ENCODE measurements at regions not wholly inside any gene's neighbourhood (a gene's known extent, or its start where the extent isn't known, plus 50 kb on each side); places are given as distances from the start of the nearest gene placed in this dataset.

- FAIRE-seq, result no peak
Observed at GRCh38 chr20:40589581-40589980, 99.5 kb downstream of the MAFB start.

- FAIRE-seq, result no peak
Observed at GRCh38 chr20:40588891-40589290, 100.1 kb downstream of the MAFB start.

- no peak for FAIRE-seq
Observed at GRCh38 chr20:40587038-40587437, 102.0 kb downstream of the MAFB start.

DNA sequence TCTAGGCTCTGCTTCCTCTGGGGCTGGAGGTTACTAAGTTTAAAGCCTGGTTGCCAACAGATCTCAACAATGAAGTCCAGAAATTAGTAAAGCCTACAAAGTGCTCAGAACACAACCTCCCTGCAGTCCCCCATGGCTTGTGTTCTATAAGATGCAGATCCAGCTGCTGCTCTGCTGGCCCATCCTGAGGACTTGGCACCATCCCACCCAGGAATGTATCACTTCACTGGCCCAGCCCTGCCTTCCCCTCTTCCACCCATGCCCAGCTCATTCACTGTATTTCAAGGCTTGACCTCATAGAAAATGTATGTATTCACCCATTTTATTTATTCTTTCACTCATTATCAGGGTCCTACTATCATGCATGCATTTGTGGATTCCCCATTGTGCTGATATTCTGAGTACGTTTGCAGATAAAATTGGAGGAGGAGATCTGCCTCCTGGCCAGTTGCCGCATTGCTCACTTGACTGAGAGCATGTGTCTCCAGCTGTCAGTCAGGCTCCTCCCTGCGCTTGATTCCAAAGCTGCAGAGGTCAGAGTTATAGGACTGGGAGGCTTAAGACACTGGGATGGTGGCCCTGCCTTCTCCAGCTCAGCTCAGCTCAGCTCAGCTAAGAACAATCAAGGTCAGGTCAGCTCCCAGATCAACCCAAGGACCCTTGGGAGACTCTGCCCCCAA, 104.8 kb downstream of the MAFB start:
- FAIRE-seq, result no peak

GRCh38 chr20:40583636-40584035, 105.4 kb downstream of the MAFB start:
- FAIRE-seq, result no peak

GRCh38 chr20:40583205-40583604, 105.8 kb downstream of the MAFB start:
- FAIRE-seq, result no peak

DNA sequence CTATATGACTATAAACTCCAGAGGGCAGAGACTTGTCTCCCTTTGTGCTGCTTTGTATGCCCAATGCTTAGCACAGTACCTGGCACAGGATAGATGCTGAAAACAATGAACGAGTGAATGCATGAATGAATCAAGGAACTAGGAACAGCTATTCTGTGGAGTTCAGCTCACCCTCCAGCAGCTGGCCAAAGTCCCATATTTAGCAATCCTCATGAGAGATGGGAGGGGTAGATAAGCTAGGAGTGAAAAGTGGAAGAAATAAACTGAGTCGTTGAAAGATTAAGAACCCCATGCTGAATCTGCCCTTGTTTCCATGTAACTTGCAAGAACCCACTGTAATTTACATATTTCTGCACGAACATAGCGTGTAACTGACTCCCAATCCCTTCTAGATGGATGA, 106.5 kb downstream of the MAFB start:
- FAIRE-seq, result no peak

DNA sequence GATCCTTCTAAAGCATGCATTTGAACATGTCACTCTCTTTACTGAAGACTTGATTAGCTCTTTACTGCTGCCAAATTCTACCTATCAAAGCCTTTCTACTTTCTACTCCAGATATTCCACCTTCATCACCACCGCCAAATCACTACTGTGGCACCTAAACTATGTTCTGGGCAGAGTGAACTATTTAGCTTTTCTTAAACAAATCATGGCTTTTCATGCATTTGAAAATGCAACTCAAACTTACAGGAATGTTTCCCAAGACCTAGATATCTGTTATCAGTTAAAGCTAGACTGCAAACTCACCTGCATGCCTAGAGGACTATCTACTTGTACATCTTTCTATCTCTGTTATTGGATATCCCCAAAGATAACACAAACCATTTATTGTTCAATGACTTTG, 109.3 kb downstream of the MAFB start:
- FAIRE-seq, result no peak

DNA sequence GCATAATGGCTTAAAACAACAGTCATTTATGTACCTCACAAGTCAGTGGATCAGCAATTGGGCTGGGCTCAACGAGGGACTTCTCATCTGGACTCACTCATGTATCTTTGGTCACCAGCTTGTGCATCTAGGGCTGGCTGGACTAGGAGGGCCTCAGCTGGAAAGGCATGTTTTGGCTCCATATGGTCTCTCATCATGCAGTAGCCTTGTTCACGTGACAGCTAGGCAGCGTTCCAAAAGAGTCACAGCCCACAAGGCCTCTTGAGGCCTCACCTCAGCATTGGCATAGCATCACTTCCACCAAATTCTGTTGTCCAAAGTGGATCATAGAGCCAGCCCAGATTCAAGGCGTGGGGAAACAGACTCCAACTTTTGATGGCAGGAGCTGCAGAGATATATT, 110.1 kb downstream of the MAFB start:
- no peak for FAIRE-seq

- FAIRE-seq, result no peak
Observed at GRCh38 chr20:40575851-40576250, 113.2 kb downstream of the MAFB start.

GRCh38 chr20:40572251-40572650, 116.8 kb downstream of the MAFB start:
- no peak for FAIRE-seq

GRCh38 chr20:40571639-40572038, 117.4 kb downstream of the MAFB start:
- FAIRE-seq, result no peak

DNA sequence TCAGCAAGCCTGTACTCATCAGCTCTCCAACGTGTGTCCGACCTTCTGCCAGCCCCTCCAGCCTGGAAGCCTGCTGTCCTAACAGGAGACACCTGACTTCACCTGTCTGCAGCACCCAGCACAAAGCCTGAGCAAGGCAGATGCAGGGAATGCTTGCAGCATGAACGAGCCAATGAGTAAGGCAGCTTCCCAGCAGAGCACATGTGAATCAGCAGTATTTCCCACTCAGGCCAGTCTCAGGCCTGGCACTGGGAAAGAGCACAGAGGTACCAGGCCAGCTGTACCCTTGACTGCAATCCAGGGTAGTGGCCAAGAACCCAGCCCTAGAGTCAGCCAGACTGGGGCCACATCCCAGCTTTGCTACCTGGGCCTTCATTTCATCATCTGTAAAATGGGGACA, 120.8 kb downstream of the MAFB start:
- no peak for FAIRE-seq

- FAIRE-seq, result no peak
Observed at GRCh38 chr20:40565682-40566040, 123.4 kb downstream of the MAFB start.

DNA sequence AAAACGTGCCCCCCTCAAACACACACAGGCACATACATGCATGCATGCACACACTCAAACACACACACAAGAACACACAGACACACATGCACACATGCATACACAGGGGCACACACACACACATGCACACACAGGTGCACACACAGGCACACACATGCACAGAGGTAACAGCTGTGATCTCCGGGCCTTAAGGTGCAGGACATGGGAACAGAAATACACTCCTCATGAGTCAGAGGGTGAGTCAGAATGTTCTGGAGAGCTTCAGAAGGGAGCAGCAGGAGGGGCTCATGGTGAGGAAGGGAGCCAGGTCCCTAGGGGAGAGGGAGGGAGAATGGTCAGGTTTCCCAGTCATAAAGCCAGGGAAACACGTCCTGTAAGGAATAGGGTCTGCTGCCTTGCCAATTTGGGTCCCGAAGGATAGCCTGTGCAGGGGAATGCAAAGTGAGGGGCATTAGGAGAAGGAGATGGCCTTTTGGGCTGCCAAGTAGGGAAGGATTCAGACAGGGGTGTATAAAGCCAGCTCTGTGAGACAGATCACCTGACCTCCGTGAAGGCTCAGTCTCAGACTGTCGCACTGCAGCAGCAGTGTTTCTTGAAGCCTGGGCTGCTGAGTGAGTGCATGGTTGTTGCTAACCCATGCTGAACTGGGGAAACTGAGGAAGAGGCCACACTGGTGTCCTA, 123.9 kb downstream of the MAFB start:
- FAIRE-seq, result no peak

GRCh38 chr20:40563296-40563950, 125.6 kb downstream of the MAFB start:
- FAIRE-seq, result no peak

- no peak for FAIRE-seq
Observed at GRCh38 chr20:40562031-40562430, 127.0 kb downstream of the MAFB start.

DNA sequence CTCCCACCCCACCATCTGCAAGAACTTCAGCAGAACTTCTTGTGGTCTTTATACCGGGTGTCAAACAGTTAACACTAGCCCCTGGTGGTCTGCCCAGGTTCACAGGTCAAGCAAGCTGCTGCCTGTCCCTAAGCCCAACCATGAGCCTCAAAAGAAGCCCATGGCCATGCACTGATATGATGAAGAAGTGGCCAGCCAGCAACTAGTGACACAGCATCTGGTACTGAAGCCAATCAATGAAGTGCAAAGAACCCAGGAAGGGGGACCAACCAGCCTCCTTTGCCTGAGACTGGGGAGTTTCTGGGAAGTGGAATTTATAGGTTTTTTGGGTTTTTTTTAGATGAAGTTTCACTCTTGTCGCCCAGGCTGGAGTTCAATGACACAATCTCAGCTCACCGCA, 127.8 kb downstream of the MAFB start:
- FAIRE-seq, result no peak

- no peak for FAIRE-seq
Observed at GRCh38 chr20:40558212-40558611, 130.8 kb downstream of the MAFB start.

DNA sequence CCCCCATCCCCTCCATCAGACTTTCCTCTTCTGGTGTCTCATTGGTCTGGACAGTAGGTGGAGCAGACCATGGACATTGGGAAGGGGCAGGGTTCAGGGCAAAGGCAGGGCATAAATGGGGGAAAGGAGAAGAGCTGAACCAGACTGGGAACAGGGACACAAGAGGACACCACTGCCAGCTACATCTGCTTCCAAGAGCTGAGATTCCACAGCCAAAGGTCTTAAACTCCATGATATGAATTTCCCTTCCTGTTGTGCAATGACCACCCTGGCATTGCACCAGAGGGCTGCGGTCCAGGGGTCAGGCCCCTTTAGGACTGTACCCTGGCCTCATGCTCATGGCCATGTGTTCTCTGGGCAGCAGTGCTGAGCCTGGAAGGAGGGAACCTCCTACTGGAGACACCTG, 137.9 kb downstream of the MAFB start:
- FAIRE-seq, result no peak

DNA sequence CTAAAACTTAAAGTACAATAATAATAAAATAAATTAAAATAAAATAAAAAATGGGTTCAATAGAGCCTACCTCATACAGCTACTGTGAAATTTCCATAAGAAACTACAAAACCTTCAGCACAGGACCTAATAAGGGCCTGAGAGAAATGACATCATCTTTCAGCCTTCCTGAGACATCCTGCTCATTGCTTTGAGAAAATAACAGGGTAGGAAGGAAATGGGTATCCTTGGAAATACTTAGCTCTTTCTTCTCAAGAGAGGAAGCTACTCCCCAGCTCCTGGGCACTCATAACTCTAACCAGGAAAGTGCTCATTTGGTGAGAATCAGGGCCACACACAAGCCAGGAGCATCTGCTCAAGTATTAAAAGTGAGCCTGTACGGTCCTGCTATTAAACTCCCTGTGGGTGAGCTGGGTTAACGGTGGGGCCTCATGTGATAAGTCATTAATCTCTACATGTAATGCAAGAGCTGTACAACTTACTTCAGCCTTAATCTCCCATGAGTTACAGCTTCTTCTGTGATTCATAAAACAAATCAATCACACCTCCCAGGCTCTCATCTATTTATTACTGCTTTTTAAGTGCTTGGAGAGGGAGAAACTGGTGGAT, 141.4 kb downstream of the MAFB start:
- no peak for FAIRE-seq

- FAIRE-seq, result no peak
Observed at GRCh38 chr20:40545478-40545877, 143.6 kb downstream of the MAFB start.

DNA sequence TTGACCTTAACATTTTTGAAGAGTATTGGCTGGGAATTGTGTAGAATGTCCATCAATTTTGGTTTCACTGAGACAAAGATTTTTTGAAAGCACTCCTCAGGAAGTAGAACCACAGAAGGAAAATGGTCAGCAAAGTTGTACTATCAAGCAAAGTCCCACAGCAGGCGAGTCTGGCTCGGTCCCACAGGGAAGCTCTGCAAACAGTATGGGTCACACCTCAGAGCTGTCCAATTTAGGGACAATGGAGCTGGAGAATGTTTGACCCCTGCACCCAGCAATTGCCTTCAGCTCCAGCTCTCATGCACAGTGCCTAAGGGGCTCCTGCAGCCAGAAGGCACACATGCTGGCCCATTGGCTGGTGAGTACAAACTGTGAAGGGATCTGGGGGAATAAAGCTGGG, 147.0 kb downstream of the MAFB start:
- FAIRE-seq, result no peak

DNA sequence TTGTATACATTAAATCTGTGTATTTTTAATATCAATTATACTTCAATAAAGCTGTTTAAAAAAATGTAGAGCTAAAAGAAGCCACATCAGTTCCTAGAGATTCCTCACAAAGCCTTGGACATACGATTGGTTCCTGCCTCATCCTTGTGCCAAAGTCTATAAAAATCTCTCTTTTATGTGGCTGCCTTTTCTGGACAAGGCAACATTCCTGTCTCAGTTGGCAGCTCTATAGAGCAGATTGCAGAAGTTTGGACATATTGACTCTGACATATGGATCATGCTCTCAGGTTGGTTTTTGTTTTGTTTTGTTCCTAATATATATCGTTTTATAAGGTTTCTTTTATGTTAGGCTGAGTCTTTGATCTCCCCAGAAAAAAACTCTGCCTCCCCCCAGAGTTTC, 148.9 kb downstream of the MAFB start:
- FAIRE-seq, result no peak
